Right atrium auricular region (tissue), 2 donors: ENCODE measurements at regions not wholly inside any gene's neighbourhood (a gene's known extent, or its start where the extent isn't known, plus 50 kb on each side); places are given as distances from the start of the nearest gene placed in this dataset.

Experiments used
- DNase-seq: peaks from one replicate; pipeline ENCODE4 v3.0.0-alpha.2; 2019; ENCODE audit warnings: low spot score
- H3K27ac ChIP-seq, 2 donors: fragments of 200-600 bp; sonication (generic); 1 replicate in 1 of 2; 2 replicates in 1 of 2; pipeline ENCODE4 v1.5.1; 2016 to 2019
- H3K27me3 ChIP-seq, 2 donors: fragments of 200-600 bp; sonication (generic); one replicate each; pipeline versions ENCODE4 v1.5.1 to v1.6.0; 2017 to 2019
- H3K36me3 ChIP-seq: fragments of 200-600 bp; sonication (generic); one replicate; pipeline ENCODE4 v1.5.1; 2016
- H3K4me1 ChIP-seq, 2 donors: fragments of 200-600 bp; sonication (generic); one replicate each; pipeline versions ENCODE4 v1.5.1 to v1.6.0; 2017 to 2019
- H3K4me3 ChIP-seq, 2 donors: fragments of 200-600 bp; sonication (generic); 1 replicate in 1 of 2; 2 replicates in 1 of 2; pipeline ENCODE4 v1.5.1; 2017 to 2019; ENCODE audit warnings: mild to moderate bottlenecking in 1 of 2, moderate library complexity in 1 of 2
- H3K9me3 ChIP-seq, 2 donors: fragments of 200-600 bp; sonication (generic); one replicate each; pipeline ENCODE4 v1.5.1; 2019
- TF ChIP-seq, protein P1 (sequence below), 2 donors: fragments of 200-600 bp; sonication (generic); IDR thresholded peaks; one replicate each; pipeline ENCODE4 v1.5.1; 2019; ENCODE audit warnings: antibody characterized with exemption in 2 of 2

- TF ChIP-seq, protein P1, sequence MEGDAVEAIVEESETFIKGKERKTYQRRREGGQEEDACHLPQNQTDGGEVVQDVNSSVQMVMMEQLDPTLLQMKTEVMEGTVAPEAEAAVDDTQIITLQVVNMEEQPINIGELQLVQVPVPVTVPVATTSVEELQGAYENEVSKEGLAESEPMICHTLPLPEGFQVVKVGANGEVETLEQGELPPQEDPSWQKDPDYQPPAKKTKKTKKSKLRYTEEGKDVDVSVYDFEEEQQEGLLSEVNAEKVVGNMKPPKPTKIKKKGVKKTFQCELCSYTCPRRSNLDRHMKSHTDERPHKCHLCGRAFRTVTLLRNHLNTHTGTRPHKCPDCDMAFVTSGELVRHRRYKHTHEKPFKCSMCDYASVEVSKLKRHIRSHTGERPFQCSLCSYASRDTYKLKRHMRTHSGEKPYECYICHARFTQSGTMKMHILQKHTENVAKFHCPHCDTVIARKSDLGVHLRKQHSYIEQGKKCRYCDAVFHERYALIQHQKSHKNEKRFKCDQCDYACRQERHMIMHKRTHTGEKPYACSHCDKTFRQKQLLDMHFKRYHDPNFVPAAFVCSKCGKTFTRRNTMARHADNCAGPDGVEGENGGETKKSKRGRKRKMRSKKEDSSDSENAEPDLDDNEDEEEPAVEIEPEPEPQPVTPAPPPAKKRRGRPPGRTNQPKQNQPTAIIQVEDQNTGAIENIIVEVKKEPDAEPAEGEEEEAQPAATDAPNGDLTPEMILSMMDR (IDR thresholded peaks at IDR 0.05), result no peak
Observed at GRCh38 chr1:10932088-10932487, 80.4 kb upstream of the TARDBP start.

DNA sequence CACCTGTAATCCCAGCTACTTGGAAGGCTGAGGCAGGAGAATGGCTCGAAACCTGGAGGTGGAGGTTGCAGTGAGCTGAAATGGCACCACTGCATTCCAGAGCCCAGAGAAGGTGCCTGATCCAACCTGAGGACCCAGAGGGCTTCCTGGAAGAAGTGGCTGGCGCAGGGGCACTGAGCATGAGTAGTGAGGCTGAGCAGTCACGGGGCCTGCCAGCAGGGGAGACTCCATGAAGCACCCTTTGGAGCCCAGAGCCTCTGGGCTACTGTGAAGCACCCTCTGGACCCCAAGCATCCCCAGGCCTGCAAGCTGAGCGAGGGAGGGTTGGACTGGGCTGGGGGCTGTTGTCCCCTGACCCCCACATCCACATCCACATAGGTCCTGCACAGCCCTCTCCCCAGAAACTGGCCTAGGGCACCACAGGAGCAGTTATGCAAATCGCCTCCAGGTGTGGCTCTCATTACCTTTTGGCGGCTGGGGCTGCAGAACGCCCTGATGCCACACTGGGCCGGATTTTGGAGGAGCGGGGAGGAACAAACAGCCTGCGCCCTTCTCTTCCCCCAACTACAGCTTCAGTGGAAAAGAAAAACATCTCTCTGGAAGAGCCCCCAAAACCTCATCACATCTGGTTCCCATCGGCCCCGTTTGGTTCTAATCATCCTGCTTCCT, 78.2 kb upstream of the TARDBP start:
- H3K27me3 ChIP-seq, result no peaks in the 10 kb centered on the region
- TF ChIP-seq, protein P1 (IDR thresholded peaks at IDR 0.05), result no peak
- no peak for DNase-seq
- H3K27ac ChIP-seq, result no peak overlapping the region
- no peak overlapping the region for H3K4me3 ChIP-seq
- no peaks in the 10 kb centered on the region for H3K4me1 ChIP-seq
- no peaks in the 10 kb centered on the region for H3K9me3 ChIP-seq
- no peaks in the 10 kb centered on the region for H3K36me3 ChIP-seq

More at GRCh38 chr1:10932088-10932487, 80.4 kb upstream of the TARDBP start:
- H3K9me3 ChIP-seq, result peaks cover 0 to 8% of the 10 kb centered on the region in 2 donors
- no peaks in the 10 kb centered on the region for H3K4me1 ChIP-seq
- no peaks in the 10 kb centered on the region for H3K27me3 ChIP-seq
- no peak overlapping the region for H3K4me3 ChIP-seq
- no peak for DNase-seq
- no peaks in the 10 kb centered on the region for H3K36me3 ChIP-seq
- no peak overlapping the region for H3K27ac ChIP-seq

- Histone ChIP-seq H3K27ac (no peak overlapping the region), H3K36me3 (no peaks in the 10 kb centered on the region), H3K9me3 (no peaks in the 10 kb centered on the region), H3K4me1 (no peaks in the 10 kb centered on the region), H3K4me3 (no peak overlapping the region), H3K27me3 (no peaks in the 10 kb centered on the region)
- no peak for DNase-seq
- TF ChIP-seq, protein P1 (IDR thresholded peaks at IDR 0.05), result no peak
Observed at GRCh38 chr1:10935246-10935645, 77.2 kb upstream of the TARDBP start.

DNA sequence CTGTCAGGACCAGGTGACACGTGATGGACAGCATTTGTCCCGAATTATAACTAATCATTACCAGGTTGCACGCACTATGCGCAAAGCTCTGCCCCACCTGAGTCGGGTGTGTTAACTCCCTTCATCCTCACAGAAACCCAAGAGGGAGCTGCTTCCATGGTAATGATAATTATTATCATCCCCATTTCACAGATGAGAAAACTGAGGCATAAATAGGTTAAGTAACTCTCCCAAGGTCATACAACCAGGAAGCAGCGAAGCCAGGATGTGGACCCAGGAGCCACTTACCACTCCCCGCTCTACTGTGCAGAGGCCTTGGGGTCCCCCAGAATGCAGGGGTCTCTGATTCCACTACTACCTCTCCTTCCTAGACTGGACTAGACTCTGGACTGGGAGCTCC, 76.7 kb upstream of the TARDBP start:
- Histone ChIP-seq H3K27me3 (no peaks in the 10 kb centered on the region), H3K4me3 (no peak overlapping the region), H3K36me3 (no peaks in the 10 kb centered on the region), H3K4me1 (no peaks in the 10 kb centered on the region), H3K9me3 (no peaks in the 10 kb centered on the region), H3K27ac (no peak overlapping the region)
- TF ChIP-seq, protein P1 (IDR thresholded peaks at IDR 0.05), result no peak
- no peak for DNase-seq

- no peak overlapping the region for H3K27ac ChIP-seq
- TF ChIP-seq, protein P1 (IDR thresholded peaks at IDR 0.05), result no peak
- no peaks in the 10 kb centered on the region for H3K27me3 ChIP-seq
- no peak overlapping the region for H3K4me3 ChIP-seq
- H3K4me1 ChIP-seq, result peaks cover 0 to 7% of the 10 kb centered on the region in 2 donors
- H3K36me3 ChIP-seq, result no peaks in the 10 kb centered on the region
- DNase-seq, result no peak
- no peaks in the 10 kb centered on the region for H3K9me3 ChIP-seq
Observed at GRCh38 chr1:10936998-10937901, 75.2 kb upstream of the TARDBP start.
